NCI-H2029 treated with DMSO at 0.1 percent for 48 hours (cell line): ENCODE measurements at regions not wholly inside any gene's neighbourhood (a gene's known extent, or its start where the extent isn't known, plus 50 kb on each side); places are given as distances from the start of the nearest gene placed in this dataset.

Experiments
- DNase-seq: peaks from one replicate; lab custom pipeline; 2025; lab: John Stamatoyannopoulos, UW

DNA sequence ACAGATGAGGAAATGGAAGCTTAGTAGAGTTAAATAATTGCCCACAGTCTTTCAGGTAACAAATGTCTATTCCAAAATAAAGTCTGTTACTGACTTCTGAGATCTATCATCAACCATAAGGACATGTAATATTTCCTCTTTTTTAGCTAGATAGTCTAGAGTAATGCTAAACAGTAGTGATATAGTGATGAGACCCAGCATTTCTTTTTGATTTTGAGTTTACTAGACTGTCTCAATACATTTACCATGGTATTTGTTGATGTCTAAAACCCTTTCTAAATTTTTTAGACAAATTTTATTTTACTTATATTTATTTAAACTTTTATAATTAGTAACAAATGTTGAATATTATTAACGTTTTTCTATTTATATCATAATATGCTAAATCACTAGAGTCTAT, 465.1 kb upstream of the SLIT2 start:
- DNase-seq, result no peak

DNA sequence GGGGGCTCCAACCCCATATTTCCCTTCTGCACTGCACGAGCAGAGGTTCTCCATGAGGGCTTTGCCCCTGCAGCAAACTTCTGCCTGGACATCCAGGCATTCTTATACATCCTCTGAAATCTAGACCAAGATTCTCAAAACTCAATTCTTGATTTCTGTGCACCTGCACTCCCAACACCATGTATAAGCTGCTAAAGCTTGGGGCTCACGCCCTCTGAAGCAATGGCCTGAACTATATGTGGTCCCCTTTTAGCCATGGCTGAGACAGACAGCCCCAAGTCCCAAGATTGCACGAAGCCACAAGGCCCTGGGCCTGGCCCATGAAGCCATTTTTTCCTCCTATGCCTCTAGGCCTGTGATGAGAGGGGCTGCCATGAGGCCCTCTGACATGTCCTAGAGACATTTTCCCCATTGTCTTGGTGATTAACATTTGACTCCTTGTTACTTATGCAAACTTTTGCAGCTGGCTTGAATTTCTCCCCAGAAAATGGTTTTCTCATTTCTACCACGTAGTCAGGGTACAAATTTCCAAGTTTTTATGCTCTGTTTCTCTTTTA, 468.0 kb upstream of the SLIT2 start:
- no peak for DNase-seq

DNA sequence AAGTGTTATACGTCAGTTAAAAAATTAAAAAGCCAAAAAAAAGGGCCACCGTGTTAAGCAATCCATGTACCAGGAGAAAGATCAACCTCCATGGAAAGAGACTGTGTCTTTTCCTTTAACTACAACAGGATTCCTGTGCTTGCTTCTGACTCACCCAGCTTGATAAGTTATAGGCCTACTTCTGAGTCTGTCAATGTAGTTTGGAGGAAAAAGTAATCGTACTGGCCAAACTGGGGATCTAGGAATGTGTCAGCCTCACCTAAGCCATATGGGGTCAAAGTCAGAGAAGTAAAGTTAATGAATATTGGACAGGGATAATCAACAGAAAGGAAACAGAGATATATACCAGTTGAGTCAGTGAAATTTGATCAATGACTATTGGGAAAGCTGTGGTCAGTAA, 470.8 kb upstream of the SLIT2 start:
- DNase-seq, result no peak

DNA sequence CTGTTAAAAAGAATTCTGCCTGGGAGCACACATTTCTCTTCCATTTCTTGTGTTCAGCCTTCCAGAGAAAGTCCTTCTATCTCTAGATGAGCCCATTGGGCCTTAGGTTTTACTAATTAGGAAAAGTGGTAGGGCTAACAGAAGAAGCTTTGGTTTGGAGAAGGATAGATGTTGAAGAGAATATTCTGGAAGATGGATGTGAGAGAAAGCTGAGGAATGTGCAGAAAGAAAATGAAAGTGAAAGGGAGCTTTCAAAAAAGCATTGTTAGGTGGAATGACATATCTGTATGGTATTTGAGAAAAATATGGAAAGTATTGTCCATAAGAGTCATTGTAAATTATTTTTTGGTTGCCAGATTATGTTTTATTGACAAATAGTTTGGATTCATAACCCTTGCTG, 474.8 kb upstream of the SLIT2 start:
- peak; percentile 1 for DNase-seq

DNA sequence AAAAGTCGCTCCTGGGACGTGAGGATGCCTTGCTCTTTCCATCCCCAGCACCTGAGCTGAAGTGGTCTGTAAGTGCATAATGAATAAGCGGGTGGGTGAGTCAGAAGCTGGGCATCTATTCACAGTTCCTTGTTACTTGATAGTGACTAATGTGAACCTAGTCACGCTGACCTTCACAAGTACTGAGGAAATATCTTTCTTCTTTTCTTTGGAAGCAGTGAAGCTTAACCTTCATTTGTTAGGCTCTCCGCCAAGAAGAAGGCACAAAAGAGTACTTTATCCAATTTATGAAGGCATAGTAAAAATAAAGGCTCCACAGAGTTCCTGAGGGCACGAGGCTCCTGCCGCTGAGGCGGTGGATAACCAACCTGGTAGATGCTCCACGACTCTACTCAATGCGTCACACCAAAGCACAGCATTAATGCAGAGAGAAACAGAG, 475.7 kb upstream of the SLIT2 start:
- DNase-seq, result peak; percentile 3

DNA sequence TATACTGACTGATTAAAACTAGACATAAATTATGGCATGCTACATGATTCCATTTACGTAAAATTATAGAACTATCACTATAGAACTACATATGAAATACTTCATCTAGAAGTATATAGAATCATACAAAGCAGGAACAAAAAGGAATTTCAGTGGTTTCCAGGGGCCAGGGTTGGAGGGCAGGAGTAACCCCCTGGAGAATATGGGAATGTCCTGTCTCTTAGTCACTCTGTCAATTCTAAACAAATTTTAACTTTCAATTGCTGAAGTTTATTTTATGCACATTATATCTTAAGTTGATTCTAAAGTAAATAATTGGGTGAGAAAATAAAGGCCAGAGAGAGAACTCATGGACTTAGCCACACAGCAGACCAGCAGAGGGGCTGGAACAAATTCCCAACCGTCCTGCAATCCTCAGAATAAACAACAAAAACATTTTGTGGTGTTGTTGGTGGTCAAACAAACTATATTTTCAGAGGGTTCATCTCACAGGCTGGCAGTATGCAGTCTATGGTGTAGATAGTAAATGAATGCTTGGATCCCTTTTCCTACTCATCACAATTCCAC, 476.9 kb upstream of the SLIT2 start:
- DNase-seq, result no peak

DNA sequence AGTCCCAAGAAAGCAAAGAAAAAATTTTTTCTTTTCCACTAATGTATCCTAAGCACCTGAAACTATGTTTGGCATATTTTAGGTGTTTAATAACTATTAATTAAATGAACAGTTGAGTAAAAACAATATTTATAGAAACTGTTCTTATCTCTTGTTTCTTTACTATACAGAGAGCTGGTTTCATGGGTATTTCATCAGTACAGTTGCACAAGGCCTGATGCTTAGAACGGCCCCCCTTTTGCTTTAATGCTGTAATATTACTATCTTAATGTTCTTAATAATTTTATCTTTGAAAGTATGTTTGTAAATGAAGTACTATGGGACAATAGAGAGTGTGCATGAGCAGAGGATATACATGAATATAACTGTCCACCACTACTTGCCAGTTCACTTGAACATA, 479.1 kb upstream of the SLIT2 start:
- no peak for DNase-seq

DNA sequence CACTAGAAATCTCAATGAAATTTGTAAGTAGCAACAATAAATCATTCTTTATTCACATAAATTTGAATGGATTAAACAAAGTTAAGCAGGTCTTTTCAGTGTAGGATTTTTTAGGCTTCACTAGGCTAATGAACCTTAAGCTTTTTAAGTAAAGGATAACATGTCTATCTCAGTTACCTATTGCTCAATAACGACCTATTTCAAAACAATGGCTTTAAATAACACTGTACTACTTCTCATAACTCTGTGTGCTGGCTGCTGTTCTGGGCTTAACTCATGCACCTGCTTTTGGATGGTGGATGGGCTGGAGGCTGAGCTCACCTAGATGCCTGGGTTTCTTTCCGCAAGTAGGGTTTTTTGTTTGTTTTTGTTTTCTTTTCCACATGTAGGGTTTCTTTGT, 495.0 kb upstream of the SLIT2 start:
- DNase-seq, result no peak

DNA sequence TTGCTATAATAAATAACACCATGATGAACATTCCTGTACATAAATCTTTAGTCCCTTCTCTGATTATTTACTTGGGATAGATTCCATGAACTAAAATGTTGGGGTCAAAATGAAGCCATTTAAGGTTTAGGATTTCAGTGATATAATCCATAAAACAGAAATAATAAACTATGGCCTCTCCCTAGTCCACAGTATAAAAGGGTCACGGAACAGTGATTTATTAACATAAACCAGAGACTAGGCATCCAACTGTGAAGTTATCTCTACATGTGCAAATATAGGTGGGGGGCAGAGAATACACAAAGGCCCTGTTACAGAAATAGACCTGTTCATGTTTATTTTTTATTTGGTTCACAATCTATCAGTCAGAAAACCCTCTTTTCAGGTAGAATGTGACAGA, 499.1 kb upstream of the SLIT2 start:
- DNase-seq, result no peak

DNA sequence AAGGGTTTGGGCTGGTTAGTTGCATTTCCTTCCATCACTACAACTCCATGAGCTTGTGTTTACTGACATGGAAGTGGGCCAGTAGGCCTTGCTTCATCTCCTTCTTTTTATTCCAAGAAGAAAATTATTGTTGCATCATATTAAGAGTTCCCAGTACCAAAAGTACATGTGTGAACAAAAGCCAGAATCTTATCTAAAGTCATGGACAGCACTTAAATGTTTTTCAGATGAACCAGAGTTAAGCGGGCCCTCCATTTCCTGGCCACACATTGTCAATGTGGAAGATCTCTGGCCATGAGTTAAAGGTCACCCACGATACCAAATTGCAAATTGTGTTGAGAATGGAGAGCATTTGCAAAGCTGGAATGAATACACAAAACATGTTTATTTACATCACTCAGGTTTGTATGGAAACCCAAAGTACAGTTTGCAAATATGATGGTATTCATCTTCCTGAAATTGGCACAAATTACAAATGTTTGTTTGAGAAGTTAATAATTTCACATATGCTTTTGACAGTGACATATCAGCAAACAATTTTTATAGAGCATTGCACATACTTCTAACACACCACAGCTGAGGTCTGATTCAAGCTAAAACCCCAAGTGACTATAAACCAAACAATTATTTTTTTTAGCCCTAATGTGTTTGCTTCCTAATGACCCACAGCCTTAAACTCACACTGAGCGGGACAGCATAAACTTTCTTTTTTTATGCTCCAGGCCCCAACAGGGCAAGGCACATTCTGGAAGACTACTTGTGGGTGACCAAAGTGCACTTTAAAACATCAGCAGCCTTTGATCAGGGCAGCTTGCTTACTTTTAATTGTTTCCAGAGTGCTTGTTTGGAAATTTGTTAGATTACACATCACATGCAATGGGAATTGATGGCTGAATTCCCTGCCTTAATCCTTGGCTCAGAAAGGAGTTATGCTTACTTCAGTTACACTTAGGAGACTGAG, 502.9 kb upstream of the SLIT2 start:
- DNase-seq, result no peak

DNA sequence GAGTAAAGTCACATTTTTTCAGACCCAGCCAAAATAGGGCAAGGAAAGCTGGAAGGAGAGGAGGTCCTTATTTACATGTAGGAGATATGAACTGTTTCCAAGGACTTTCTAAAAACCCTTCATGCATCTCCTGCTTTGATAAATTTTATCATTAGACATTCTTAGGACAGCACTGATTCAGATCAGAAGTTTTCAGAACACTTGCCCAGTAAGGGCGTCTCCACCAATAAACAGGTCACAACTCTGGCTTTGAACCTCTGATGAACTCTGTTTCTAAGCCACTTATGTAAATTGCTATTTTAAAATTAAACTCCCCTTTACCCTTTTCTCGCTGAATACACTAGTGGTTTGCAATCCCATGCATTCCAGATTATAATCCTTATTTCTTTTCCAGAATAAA, 505.3 kb upstream of the SLIT2 start:
- no peak for DNase-seq

DNA sequence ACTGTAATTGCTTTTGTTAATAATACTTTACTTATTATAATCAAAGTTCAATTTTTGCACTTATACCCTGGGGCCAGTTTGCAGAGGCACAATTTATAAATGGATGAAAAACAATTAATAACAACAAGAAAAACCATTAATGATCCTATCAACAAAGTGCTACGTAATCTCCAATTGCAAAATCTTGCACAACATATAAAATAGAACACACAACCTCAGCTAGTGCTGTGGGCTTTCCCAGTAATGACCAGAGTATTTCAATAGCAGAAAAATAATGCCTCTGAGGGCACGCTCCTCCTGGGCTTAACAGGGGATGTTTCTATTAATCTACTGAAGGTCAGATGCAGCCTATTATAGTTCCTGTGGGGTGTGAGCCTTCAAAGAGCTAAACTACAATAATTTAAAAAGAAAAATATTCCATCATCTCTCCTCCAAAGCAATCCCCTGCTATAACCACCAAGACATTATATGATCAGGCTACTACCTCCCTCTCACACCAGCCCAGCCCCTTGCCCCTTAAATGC, 508.5 kb upstream of the SLIT2 start:
- no peak for DNase-seq

DNA sequence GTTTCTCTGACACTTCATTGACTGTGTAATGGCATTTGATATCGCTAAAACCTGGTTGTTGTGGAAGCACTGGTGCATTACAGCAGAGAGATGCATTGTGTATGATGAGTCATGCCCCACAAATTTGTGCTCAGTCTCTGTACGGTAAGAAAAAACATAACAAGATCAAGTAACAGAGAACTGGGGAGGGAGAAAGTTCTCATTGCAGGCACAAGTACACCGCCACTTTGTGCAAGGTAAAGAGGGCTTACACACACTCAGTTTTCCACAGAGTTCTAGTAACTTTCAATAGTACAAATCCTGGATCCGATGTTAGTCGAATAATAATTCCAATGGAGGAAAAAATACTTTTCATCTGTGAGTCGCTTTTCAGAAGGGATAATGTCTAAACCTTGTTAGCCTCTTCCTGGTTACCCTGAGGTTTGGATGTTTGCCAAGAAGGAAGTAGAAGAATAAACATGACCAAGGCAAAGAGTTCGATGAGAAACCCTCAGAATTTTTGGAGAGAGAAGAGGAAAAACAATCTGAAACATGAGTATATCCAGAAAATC, 512.5 kb upstream of the SLIT2 start:
- DNase-seq, result peak; percentile 44

DNA sequence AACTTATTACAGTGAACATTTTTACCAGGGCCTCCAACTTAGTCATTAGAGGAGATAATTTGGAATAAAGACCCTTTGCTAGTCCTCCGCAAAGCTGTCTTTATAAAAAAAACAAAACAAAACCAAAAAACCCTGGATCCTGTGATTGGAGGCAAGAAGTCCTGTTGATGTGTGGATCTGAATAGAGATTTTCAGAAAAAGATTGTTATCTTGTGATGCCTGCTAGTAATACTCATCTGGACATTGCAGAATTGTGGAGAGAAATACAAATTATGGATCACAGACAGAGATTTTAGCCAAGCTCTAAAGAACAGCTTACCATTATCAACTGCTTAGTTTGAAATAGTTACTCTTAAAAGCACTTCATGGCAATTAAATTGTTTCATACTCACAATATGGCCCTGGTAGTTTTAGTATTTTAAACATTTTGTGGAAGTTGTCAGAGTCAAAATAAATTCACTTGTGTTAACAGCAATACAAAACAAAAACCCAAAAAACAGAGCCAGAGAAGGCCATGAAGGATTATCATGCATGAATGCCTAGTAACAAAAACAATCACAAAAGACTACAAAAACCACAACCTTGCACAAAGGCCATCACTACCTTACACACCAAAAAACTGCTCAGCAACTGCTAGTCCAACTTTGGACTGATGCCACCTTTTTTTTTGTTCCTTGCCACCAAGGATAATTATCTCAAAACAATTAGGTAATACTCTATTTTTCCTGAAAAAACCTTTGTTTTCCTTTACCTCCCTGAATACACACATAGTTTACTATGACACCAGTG, 514.5 kb upstream of the SLIT2 start:
- no peak for DNase-seq

DNA sequence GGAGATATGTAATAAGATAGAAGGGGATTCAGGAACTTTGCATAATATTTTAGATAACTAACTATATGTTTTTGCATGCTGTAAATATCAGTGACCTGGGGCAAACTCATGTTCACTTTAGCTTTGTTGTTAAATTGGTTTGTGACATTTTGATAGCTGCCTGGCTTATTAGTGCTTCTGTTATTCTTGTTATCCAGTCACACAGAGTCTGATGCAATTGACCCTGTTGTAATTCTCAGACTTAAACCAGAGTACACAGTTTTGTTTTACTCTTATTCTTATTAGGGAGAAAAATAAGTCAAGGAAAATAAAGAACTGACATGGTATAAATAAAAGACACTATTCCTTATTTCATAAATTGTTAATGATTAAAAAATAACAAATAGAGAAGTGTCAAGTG, 516.7 kb upstream of the SLIT2 start:
- no peak for DNase-seq

DNA sequence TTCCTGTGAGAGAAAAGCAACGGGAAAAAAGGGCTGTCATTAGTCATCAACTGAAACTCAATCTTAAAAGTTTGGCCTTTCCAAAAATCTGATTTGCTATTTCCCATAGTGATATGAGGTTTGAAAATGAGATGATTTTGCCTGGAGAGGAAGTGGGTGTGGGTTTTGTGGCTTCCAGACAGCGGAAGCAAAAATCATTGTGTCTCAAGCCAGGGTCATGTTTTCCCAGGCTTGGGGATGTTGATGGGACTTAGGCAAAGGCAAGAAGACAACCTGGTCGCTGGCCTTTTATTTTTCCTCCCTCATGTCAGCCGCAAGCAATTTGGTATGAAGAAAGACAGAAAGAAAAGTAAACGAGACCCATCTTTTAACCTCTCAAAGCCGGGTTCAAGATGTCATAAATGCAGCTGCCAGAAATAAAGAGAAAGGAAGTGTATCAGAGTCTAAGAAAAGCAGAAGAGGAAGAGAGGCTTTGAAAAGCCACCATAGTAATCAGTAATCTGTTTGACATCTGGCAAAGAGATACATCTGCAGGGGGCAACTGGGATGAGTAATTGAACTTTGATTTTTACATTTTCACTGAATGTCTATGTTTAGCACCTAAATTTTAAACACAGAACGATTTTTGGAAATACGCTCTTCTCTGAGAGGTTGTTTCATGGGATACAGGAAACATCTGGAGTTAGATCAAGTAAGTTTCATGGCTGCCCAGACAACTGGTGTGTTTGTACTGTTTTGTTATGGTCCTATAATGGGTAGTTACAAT, 521.6 kb upstream of the SLIT2 start:
- DNase-seq, result no peak

DNA sequence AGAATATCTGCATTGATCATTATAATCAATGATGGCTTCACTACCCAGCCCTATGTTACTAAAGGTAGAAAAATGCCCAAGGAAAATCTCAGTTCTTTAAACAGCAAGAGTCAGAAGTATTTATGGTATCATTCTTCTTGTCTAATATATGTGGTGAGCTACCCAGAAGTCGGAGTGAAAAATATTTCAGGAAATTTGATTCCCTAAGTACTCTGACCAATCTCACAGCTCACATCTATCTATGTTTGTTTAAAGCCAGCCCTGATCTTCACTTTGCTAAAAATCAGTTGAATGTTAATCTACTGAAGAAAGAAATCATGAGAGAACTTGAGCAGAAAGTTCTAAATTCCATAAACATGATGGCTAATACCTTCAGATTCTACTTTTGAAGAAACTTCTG, 522.9 kb upstream of the SLIT2 start:
- no peak for DNase-seq

DNA sequence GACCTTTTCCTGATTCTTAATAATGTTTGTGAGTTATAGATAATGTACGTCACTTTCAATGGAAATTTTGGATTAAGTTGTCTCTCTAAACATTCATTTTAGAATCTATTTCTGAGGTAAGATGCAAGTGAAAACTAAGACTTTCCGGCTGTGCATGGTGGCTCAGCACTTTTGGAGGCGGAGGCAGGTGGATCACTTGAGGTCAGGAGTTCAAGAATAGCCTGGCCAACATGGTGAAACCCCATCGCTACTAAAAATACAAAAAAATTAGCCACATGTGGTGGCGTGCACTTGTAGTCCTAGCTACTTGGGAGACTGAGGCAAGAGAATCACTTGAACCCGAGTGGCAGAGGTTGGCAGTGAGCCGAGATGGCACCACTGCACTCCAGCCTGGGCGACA, 524.6 kb upstream of the SLIT2 start:
- no peak for DNase-seq

DNA sequence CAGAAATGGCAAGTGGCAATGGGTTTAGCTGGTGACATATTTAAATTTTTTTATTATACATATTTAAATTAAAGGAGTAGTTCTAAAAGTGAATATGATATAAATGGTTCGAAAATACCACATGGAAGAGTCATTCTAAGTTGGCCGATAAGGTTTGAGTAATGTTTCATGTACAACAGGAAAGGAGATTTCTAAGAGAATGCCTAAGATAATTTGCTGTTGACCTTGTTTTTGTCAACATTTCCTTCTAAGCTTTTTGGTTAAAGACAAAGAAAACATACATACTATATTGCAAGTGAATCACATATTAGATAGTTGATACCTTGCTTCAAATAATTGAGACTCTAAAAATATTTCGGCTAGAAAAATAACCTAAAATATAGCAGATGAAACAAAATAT, 526.6 kb upstream of the SLIT2 start:
- no peak for DNase-seq

DNA sequence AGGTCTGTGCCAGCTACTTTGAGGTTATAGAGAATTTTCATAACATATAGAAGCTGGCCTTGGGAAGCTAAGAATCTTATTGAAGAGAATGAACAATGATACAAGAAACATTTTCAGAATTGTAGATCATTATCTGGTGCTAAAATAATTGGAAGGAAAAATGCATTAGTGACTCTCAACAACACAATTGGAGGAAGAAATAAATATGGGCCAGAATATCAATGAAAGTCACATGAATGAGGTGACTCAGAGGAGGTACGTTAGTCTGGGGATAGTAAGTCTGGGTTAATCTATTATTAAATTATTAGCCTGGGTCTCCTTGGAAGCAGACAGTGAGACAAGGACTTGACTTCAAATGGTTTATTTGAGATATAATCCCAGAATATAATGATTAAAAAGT, 529.3 kb upstream of the SLIT2 start:
- no peak for DNase-seq

DNA sequence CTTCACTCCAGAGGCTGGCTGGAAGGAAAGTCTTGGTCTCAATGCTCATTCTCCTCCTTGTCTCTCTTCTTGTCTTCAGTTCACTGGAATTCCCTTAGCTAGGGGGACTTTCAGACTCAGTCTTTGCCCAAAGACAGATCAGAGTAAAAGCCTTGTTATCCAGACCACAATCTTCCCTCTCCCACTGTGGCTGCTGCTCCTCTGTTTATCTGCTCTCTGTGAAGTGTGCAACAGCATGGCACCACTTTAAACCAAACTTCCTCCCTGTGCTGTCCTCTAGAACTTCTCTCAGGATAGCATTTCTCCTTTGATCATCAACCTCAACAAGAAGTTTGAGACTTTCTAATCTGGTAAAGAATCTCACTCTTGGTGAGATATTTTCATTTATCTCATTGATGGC, 530.1 kb upstream of the SLIT2 start:
- DNase-seq, result no peak
